Calu3 (cell line): ENCODE measurements at regions not wholly inside any gene's neighbourhood (a gene's known extent, or its start where the extent isn't known, plus 50 kb on each side); places are given as distances from the start of the nearest gene placed in this dataset.

ENCODE experiments used
- BruUV-seq: library from RNA; stranded (reverse); fragments of 400-500 nt; replicated peaks from 2 replicates; lab custom pipeline; 2021; lab: Mats Ljungman, UMichigan
- CTCF ChIA-PET: fragments of 300-600 bp; sonication (Branson Sonifier 250); formaldehyde crosslinking; loops from one replicate; lab custom pipeline; 2022; ENCODE audit warnings: antibody characterized with exemption; lab: Charles Lee
- DNase-seq: peaks from one replicate; pipeline ENCODE4 v3.0.0; 2022
- H3K27ac Mint-ChIP-seq: one replicate; pipeline ENCODE4 v1.8.0; 2022; ENCODE audit warnings: mixed read lengths; ENCODE audit not compliant: unreplicated experiment
- H3K27me3 Mint-ChIP-seq: one replicate; pipeline ENCODE4 v1.8.0; 2022; ENCODE audit warnings: mixed read lengths; ENCODE audit not compliant: unreplicated experiment
- H3K36me3 Mint-ChIP-seq: one replicate; pipeline ENCODE4 v1.8.0; 2022; ENCODE audit warnings: mild to moderate bottlenecking, moderate library complexity, mixed read lengths; ENCODE audit not compliant: insufficient read depth, unreplicated experiment
- H3K4me1 Mint-ChIP-seq: one replicate; pipeline ENCODE4 v1.8.0; 2022; ENCODE audit warnings: mild to moderate bottlenecking, low read depth, mixed read lengths; ENCODE audit not compliant: unreplicated experiment
- H3K4me3 Mint-ChIP-seq: one replicate; pipeline ENCODE4 v1.8.0; 2022; ENCODE audit warnings: mild to moderate bottlenecking, low read depth, moderate library complexity, mixed read lengths; ENCODE audit not compliant: unreplicated experiment
- H3K9me3 Mint-ChIP-seq: one replicate; pipeline ENCODE4 v1.8.0; 2022; ENCODE audit warnings: low read depth, mixed read lengths; ENCODE audit not compliant: unreplicated experiment
- intact Hi-C: fragments of 100-400 bp; cut with micrococcal nuclease; formaldehyde crosslinking; loops from one replicate; pipeline ENCODE4 v1.10.0; 2022; ENCODE audit not compliant: unreplicated experiment
- TF ChIP-seq, protein P1 (sequence below): fragments of 200-600 bp; IDR thresholded peaks from one replicate; pipeline ENCODE4 v1.8.0; 2022; ENCODE audit warnings: antibody characterized with exemption; ENCODE audit not compliant: unreplicated experiment

DNA sequence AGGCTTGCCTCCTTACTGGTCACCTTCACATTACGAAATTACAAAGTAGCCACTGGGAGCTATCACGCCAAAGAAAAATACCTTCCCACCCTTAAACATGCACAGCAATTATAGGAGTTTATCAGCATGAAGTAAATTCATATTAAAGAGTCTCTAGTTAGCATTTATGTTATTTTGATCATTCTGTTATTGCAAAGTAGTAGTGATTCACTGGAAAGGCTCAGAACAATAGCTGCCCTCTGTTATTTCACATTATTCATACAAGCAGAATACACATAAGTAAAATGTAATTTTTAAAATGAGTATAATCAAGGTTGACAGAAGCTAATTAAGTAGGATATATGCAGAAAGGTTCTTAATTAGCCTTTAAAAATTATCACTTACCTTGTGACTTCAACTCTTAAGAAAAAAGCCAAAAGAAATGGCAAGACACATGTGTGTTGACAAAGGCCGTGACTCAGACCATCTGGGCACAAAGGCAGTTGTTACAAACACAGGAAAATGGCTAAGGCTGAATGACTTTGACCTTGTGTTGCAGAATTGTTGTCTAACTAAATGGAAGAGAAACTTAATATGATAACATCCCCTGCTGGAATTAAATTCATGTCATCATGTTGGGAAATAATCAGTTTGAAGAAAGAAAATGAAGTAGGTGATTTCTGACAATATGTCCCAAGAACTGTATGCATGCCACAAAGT lies 108.3 kb downstream of the ARL6IP6 start:
- H3K27ac Mint-ChIP-seq: no peak overlapping the region
- no peaks in the 10 kb centered on the region for H3K4me1 Mint-ChIP-seq
- no peaks in the 10 kb centered on the region for H3K9me3 Mint-ChIP-seq
- CTCF ChIA-PET: interaction anchor here (0.6 kb wide), 2 partner anchors 84 to 173 kb away, joined by 3 to 5 read pairs; no protein-coding TSS in a partner anchor
- DNase-seq: no peak
- BruUV-seq: no TSS peak
- H3K4me3 Mint-ChIP-seq: no peak overlapping the region
- intact Hi-C loops: no loop called here
- H3K27me3 Mint-ChIP-seq: no peaks in the 10 kb centered on the region
- TF ChIP-seq, protein P1, sequence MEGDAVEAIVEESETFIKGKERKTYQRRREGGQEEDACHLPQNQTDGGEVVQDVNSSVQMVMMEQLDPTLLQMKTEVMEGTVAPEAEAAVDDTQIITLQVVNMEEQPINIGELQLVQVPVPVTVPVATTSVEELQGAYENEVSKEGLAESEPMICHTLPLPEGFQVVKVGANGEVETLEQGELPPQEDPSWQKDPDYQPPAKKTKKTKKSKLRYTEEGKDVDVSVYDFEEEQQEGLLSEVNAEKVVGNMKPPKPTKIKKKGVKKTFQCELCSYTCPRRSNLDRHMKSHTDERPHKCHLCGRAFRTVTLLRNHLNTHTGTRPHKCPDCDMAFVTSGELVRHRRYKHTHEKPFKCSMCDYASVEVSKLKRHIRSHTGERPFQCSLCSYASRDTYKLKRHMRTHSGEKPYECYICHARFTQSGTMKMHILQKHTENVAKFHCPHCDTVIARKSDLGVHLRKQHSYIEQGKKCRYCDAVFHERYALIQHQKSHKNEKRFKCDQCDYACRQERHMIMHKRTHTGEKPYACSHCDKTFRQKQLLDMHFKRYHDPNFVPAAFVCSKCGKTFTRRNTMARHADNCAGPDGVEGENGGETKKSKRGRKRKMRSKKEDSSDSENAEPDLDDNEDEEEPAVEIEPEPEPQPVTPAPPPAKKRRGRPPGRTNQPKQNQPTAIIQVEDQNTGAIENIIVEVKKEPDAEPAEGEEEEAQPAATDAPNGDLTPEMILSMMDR: no peak
- no peaks in the 10 kb centered on the region for H3K36me3 Mint-ChIP-seq

GRCh38 chr2:152825834-152826233 lies 107.4 kb downstream of the ARL6IP6 start:
- Mint-ChIP-seq H3K9me3 (no peaks in the 10 kb centered on the region), H3K36me3 (no peaks in the 10 kb centered on the region), H3K27ac (no peak overlapping the region), H3K4me1 (no peaks in the 10 kb centered on the region), H3K27me3 (no peaks in the 10 kb centered on the region), H3K4me3 (no peak overlapping the region)
- no TSS peak for BruUV-seq
- no peak for DNase-seq
- intact Hi-C loops: no loop called here
- CTCF ChIA-PET: no interaction called here
- TF ChIP-seq, protein P1: no peak

DNA sequence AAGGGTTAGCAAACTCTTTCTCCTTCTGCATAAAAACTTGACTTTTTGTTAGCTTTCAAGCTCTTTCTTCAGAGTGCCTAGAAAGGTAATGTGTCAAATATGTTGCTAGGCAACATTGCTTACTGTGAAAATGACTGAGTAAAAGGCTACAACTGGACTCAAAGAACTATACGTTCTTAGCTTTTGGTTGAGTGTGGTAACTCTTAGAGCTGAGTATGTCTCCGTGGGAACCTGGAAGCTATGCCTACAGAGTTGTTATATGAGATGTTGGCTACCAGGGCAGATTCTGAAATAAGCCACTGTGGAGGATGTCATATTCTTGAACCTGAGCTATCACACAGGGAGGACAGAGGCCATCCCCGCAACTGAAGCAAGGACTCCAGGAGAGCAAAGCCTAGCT lies 105.5 kb downstream of the ARL6IP6 start:
- Mint-ChIP-seq H3K4me3 (no peak overlapping the region), H3K36me3 (no peaks in the 10 kb centered on the region), H3K27me3 (no peaks in the 10 kb centered on the region), H3K4me1 (no peaks in the 10 kb centered on the region), H3K9me3 (no peaks in the 10 kb centered on the region), H3K27ac (no peak overlapping the region)
- intact Hi-C loops: no loop called here
- CTCF ChIA-PET: no interaction called here
- no TSS peak for BruUV-seq
- no peak for DNase-seq
- TF ChIP-seq, protein P1: no peak

GRCh38 chr2:152822676-152823075 lies 104.3 kb downstream of the ARL6IP6 start:
- Mint-ChIP-seq H3K9me3 (no peaks in the 10 kb centered on the region), H3K27ac (no peak overlapping the region), H3K36me3 (no peaks in the 10 kb centered on the region), H3K4me3 (no peak overlapping the region), H3K27me3 (no peaks in the 10 kb centered on the region), H3K4me1 (no peaks in the 10 kb centered on the region)
- intact Hi-C loops: no loop called here
- CTCF ChIA-PET: no interaction called here
- no TSS peak for BruUV-seq
- TF ChIP-seq, protein P1: no peak
- no peak for DNase-seq
